ENCODE measurements at regions not wholly inside any gene's neighbourhood (a gene's known extent, or its start where the extent isn't known, plus 50 kb on each side); places are given as distances from the start of the nearest gene placed in this dataset.

DNA sequence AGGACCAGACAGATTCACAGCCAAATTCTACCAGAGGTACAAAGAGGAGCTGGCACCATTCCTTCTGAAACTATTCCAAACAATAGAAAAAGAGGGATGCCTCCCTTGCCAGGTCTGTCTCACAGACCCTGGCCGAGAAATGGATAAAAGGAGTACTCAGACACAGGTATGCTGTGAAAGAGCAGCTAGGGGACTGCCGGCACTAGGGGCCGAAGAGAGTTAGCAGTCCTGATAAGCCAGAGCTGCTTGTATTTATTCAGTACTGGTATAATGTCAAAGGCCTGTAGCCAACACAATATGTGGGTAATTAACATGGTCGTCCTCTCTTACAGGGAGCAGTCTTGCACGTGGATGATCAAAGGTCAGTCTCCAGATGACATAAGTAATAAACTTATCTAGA, 1042.1 kb upstream of the LCORL start:
- Histone ChIP-seq H3K36me3 (ENCODE audit: control insufficient read depth in 1 of 2, insufficient read depth in 2 of 2, low read length in 2 of 2) (no peaks in the 10 kb centered on the region), H3K4me1 (ENCODE audit: control insufficient read depth in 1 of 2, insufficient read depth in 2 of 2, low read length in 2 of 2) (no peaks in the 10 kb centered on the region), H3K9me3 (ENCODE audit: control insufficient read depth in 1 of 2, low read length in 2 of 2) (no peaks in the 10 kb centered on the region), H3K27me3 (ENCODE audit: low read depth, low read length) (no peaks in the 10 kb centered on the region), H3K27ac (ENCODE audit: low read length) (no peak overlapping the region), H3K4me3 (ENCODE audit: low read depth in 1 of 2, low read length in 2 of 2) (no peak overlapping the region)

DNA sequence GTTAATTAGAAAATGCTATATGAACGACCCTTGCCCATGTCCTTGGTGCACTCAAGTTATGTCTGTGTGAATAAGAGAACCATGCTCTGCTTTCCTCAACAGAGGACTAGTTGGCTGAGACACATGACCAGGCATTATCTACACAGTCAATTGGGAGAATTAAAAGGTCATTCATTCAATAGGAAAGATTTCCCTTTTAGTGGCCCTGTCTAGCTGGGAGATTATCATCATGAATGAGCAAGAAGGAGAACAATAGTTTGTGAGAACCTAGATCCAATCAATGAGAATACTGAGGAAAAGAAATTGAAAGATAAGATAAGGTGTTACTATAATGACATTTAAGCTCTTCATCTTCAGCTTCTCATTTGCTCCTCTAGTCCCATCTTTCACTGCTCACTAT, 1033.4 kb upstream of the LCORL start:
- no peak overlapping the region for H3K27ac ChIP-seq (ENCODE audit: low read length)
- H3K4me3 ChIP-seq (ENCODE audit: low read depth in 1 of 2, low read length in 2 of 2) = no peak overlapping the region
- no peaks in the 10 kb centered on the region for H3K9me3 ChIP-seq (ENCODE audit: control insufficient read depth in 1 of 2, low read length in 2 of 2)
- H3K27me3 ChIP-seq (ENCODE audit: low read depth, low read length) = no peaks in the 10 kb centered on the region
- H3K4me1 ChIP-seq (ENCODE audit: control insufficient read depth in 1 of 2, insufficient read depth in 2 of 2, low read length in 2 of 2) = no peaks in the 10 kb centered on the region
- no peaks in the 10 kb centered on the region for H3K36me3 ChIP-seq (ENCODE audit: control insufficient read depth in 1 of 2, insufficient read depth in 2 of 2, low read length in 2 of 2)

DNA sequence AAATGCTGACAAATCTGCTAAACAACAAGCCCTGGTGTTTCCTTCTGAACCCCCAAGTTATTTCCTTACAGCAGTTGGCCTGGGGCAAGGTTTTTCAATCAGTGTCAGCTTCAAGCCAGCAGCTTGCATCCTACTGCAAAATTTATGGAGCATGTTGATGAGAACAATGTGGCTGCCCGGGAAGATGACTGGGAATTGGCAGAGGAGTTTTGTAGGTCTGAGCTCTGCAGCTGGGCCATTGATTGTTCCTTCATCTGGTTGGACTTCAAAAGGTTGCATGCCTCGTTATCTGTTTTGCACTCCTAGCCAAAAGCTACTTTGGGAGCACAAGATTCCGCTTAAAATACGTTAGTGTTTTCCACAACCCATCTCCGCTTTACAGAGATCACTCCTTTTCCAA, 1030.3 kb upstream of the LCORL start:
- Histone ChIP-seq H3K27ac (ENCODE audit: low read length) (no peak overlapping the region), H3K9me3 (ENCODE audit: control insufficient read depth in 1 of 2, low read length in 2 of 2) (no peaks in the 10 kb centered on the region), H3K36me3 (ENCODE audit: control insufficient read depth in 1 of 2, insufficient read depth in 2 of 2, low read length in 2 of 2) (no peaks in the 10 kb centered on the region), H3K4me3 (ENCODE audit: low read depth in 1 of 2, low read length in 2 of 2) (no peak overlapping the region), H3K4me1 (ENCODE audit: control insufficient read depth in 1 of 2, insufficient read depth in 2 of 2, low read length in 2 of 2) (no peaks in the 10 kb centered on the region), H3K27me3 (ENCODE audit: low read depth, low read length) (no peaks in the 10 kb centered on the region)

DNA sequence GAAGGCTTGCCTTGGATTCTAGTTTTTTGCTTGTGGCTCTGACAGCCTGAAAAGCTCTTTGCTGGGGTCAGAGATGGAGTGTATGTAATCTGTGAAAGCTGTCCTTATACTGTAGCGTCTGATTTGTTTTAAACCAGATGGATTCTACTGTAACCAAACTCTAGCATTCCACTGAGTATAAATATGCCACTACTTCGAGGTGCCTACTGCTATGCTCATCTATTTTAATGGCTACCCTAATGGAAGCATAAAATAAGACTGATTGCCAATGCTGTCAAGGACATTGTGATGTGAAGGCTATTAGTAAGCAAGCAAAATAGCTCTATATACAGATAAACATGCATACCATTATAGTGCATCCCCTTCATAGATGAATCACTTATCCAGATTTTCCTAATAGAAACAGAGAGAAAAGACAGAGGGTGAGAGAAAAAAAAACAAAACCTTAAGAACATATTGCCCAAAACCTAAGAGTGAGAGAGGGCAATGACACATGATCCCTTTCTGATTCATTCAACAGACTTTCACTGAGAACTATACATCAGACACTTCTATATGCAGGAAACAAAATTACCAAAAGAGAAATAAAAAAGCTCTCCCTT, 1025.8 kb upstream of the LCORL start:
- Histone ChIP-seq H3K27ac (ENCODE audit: low read length) (no peak overlapping the region), H3K4me1 (ENCODE audit: control insufficient read depth in 1 of 2, insufficient read depth in 2 of 2, low read length in 2 of 2) (no peaks in the 10 kb centered on the region), H3K4me3 (ENCODE audit: low read depth in 1 of 2, low read length in 2 of 2) (no peak overlapping the region), H3K36me3 (ENCODE audit: control insufficient read depth in 1 of 2, insufficient read depth in 2 of 2, low read length in 2 of 2) (no peaks in the 10 kb centered on the region), H3K27me3 (ENCODE audit: low read depth, low read length) (no peaks in the 10 kb centered on the region), H3K9me3 (ENCODE audit: control insufficient read depth in 1 of 2, low read length in 2 of 2) (no peaks in the 10 kb centered on the region)

DNA sequence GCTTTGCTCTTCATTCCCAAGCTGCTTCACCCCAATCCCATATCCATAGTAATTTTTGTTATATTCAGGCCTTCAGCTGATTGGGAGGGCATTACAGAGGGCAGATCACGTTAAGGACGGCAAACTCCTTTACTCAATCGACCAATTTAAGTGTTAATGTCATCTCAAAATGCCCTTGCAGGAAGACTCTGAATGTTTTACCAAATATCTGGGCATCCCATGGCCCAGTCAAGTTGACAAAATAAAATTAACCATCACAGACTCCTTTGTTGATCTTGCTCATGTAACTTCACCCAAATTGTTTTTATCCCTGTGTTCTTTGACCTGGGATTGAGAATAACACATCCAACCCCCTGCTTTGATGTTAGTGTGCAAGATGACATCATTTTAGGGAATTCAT, 1018.3 kb upstream of the LCORL start:
- H3K4me3 ChIP-seq (ENCODE audit: low read depth in 1 of 2, low read length in 2 of 2) = no peak overlapping the region
- no peaks in the 10 kb centered on the region for H3K36me3 ChIP-seq (ENCODE audit: control insufficient read depth in 1 of 2, insufficient read depth in 2 of 2, low read length in 2 of 2)
- no peaks in the 10 kb centered on the region for H3K9me3 ChIP-seq (ENCODE audit: control insufficient read depth in 1 of 2, low read length in 2 of 2)
- H3K4me1 ChIP-seq (ENCODE audit: control insufficient read depth in 1 of 2, insufficient read depth in 2 of 2, low read length in 2 of 2) = no peaks in the 10 kb centered on the region
- no peaks in the 10 kb centered on the region for H3K27me3 ChIP-seq (ENCODE audit: low read depth, low read length)
- no peak overlapping the region for H3K27ac ChIP-seq (ENCODE audit: low read length)

DNA sequence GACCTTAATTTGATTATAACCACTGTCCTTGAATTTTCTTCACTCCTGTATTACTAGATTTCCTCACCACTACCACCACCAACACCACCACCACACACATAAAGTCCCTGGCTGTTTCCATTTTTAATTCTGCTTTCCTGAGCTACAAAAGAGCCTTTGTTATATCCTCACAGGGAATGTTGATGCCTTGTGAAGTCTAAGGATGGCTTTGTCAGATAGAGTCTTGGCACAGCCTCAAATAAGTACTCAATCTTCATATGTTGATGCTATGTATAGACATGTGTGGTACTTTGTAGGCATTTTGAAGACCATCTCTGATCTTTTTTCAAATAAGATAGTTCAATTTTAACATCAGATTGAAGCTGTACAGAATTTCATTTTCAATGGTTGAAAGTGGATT, 1016.7 kb upstream of the LCORL start:
- Histone ChIP-seq H3K36me3 (ENCODE audit: control insufficient read depth in 1 of 2, insufficient read depth in 2 of 2, low read length in 2 of 2) (no peaks in the 10 kb centered on the region), H3K27me3 (ENCODE audit: low read depth, low read length) (no peaks in the 10 kb centered on the region), H3K27ac (ENCODE audit: low read length) (no peak overlapping the region), H3K4me3 (ENCODE audit: low read depth in 1 of 2, low read length in 2 of 2) (no peak overlapping the region), H3K9me3 (ENCODE audit: control insufficient read depth in 1 of 2, low read length in 2 of 2) (no peaks in the 10 kb centered on the region), H3K4me1 (ENCODE audit: control insufficient read depth in 1 of 2, insufficient read depth in 2 of 2, low read length in 2 of 2) (no peaks in the 10 kb centered on the region)

DNA sequence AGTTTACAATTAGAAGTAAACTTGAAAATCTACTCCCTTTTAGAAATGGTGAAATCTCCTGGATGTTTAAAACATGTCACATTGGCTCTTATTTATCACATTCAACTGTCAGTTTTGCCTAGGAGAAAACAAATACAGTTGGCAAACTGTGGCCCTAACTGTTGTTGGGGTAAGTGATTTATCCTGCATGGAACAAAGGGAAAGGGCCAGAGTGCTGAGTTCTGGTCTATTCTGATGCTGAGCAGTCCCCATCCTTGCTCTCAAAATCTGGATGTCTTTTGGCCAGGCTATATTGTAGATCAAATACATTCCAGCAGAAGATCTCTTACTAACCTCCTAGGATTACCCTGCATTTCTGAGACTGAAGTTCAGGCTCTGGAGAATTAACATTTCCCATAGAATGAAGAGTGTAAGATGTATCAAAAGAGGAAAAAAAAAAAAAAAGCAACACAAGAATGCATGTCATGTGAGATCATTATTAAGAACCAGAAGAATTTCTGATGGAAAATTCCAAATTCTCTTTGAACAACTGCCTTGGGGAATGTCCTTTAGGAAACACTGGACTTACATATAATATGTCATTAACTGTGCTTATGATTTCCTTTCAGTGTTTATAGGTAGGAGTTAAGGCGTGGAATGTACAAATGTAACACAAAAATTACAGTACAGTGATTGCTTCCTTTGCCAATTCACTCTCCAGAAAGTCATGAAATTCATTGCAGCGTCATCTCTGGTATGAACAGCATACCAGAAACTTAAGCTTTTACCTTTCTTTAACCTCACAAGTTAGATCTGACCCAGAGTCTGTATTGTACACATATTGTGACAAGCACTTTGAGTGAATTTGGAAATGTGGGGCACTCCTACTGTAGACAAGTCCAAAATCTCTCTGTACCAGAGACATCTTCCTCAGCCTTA, 1012.5 kb upstream of the LCORL start:
- H3K9me3 ChIP-seq (ENCODE audit: control insufficient read depth in 1 of 2, low read length in 2 of 2) = no peaks in the 10 kb centered on the region
- no peak overlapping the region for H3K4me3 ChIP-seq (ENCODE audit: low read depth in 1 of 2, low read length in 2 of 2)
- H3K36me3 ChIP-seq (ENCODE audit: control insufficient read depth in 1 of 2, insufficient read depth in 2 of 2, low read length in 2 of 2) = no peaks in the 10 kb centered on the region
- H3K4me1 ChIP-seq (ENCODE audit: control insufficient read depth in 1 of 2, insufficient read depth in 2 of 2, low read length in 2 of 2) = no peaks in the 10 kb centered on the region
- no peak overlapping the region for H3K27ac ChIP-seq (ENCODE audit: low read length)
- no peaks in the 10 kb centered on the region for H3K27me3 ChIP-seq (ENCODE audit: low read depth, low read length)

- no peaks in the 10 kb centered on the region for H3K36me3 ChIP-seq (ENCODE audit: control insufficient read depth in 1 of 2, insufficient read depth in 2 of 2, low read length in 2 of 2)
- no peak overlapping the region for H3K27ac ChIP-seq (ENCODE audit: low read length)
- H3K9me3 ChIP-seq (ENCODE audit: control insufficient read depth in 1 of 2, low read length in 2 of 2) = no peaks in the 10 kb centered on the region
- no peaks in the 10 kb centered on the region for H3K4me1 ChIP-seq (ENCODE audit: control insufficient read depth in 1 of 2, insufficient read depth in 2 of 2, low read length in 2 of 2)
- H3K4me3 ChIP-seq (ENCODE audit: low read depth in 1 of 2, low read length in 2 of 2) = no peak overlapping the region
- no peaks in the 10 kb centered on the region for H3K27me3 ChIP-seq (ENCODE audit: low read depth, low read length)
Measured at GRCh38 chr4:19030536-19030935, 1009.0 kb upstream of the LCORL start.

DNA sequence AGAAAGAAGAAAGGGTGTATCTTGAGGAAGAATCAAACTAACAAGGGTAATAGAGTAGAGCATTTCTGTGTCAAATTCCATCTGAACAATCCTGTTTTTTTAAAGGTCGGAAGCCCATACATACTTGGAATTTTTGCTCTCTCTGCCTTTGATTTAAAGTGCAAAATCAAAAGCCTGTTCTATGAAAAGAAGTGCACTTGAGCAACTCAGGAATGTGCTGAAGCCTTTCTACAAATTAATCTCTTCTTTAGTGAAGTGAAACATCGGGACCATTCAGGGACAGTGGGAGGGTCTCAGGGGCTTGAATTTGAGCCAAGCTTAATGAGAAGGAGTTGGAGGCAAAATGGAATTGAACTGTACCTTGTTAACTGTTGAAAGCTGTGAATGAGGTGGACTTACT, 1008.5 kb upstream of the LCORL start:
- Histone ChIP-seq H3K36me3 (ENCODE audit: control insufficient read depth in 1 of 2, insufficient read depth in 2 of 2, low read length in 2 of 2) (no peaks in the 10 kb centered on the region), H3K4me3 (ENCODE audit: low read depth in 1 of 2, low read length in 2 of 2) (no peak overlapping the region), H3K27ac (ENCODE audit: low read length) (no peak overlapping the region), H3K9me3 (ENCODE audit: control insufficient read depth in 1 of 2, low read length in 2 of 2) (no peaks in the 10 kb centered on the region), H3K27me3 (ENCODE audit: low read depth, low read length) (no peaks in the 10 kb centered on the region), H3K4me1 (ENCODE audit: control insufficient read depth in 1 of 2, insufficient read depth in 2 of 2, low read length in 2 of 2) (no peaks in the 10 kb centered on the region)

GRCh38 chr4:19026281-19026680, 1004.7 kb upstream of the LCORL start:
- H3K36me3 ChIP-seq (ENCODE audit: control insufficient read depth in 1 of 2, insufficient read depth in 2 of 2, low read length in 2 of 2) = no peaks in the 10 kb centered on the region
- no peaks in the 10 kb centered on the region for H3K27me3 ChIP-seq (ENCODE audit: low read depth, low read length)
- H3K4me3 ChIP-seq (ENCODE audit: low read depth in 1 of 2, low read length in 2 of 2) = no peak overlapping the region
- no peaks in the 10 kb centered on the region for H3K9me3 ChIP-seq (ENCODE audit: control insufficient read depth in 1 of 2, low read length in 2 of 2)
- no peaks in the 10 kb centered on the region for H3K4me1 ChIP-seq (ENCODE audit: control insufficient read depth in 1 of 2, insufficient read depth in 2 of 2, low read length in 2 of 2)
- H3K27ac ChIP-seq (ENCODE audit: low read length) = no peak overlapping the region

DNA sequence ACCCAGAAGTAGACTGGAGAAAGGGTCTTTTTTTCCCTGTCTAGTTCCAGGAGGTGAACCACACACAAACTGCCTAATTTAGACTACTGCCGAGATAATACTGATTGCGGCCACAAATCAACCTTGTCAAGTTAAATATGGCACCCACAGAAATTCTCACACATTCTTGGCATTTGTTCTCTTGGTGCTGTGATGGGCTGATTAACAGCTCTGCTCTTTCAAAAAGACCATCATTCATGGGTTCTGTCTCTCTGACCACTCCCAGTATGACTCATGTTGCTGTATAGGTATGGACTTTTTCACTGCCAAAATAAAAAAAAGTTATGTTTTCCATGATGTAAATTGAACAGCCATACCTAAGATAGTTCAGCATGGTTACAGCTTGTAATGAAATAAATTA, 1003.5 kb upstream of the LCORL start:
- Histone ChIP-seq H3K4me3 (ENCODE audit: low read depth in 1 of 2, low read length in 2 of 2) (no peak overlapping the region), H3K9me3 (ENCODE audit: control insufficient read depth in 1 of 2, low read length in 2 of 2) (no peaks in the 10 kb centered on the region), H3K27me3 (ENCODE audit: low read depth, low read length) (no peaks in the 10 kb centered on the region), H3K27ac (ENCODE audit: low read length) (no peak overlapping the region), H3K4me1 (ENCODE audit: control insufficient read depth in 1 of 2, insufficient read depth in 2 of 2, low read length in 2 of 2) (no peaks in the 10 kb centered on the region), H3K36me3 (ENCODE audit: control insufficient read depth in 1 of 2, insufficient read depth in 2 of 2, low read length in 2 of 2) (no peaks in the 10 kb centered on the region)

- Histone ChIP-seq H3K36me3 (ENCODE audit: control insufficient read depth in 1 of 2, insufficient read depth in 2 of 2, low read length in 2 of 2) (no peaks in the 10 kb centered on the region), H3K4me3 (ENCODE audit: low read depth in 1 of 2, low read length in 2 of 2) (no peak overlapping the region), H3K27ac (ENCODE audit: low read length) (no peak overlapping the region), H3K27me3 (ENCODE audit: low read depth, low read length) (no peaks in the 10 kb centered on the region), H3K9me3 (ENCODE audit: control insufficient read depth in 1 of 2, low read length in 2 of 2) (no peaks in the 10 kb centered on the region), H3K4me1 (ENCODE audit: control insufficient read depth in 1 of 2, insufficient read depth in 2 of 2, low read length in 2 of 2) (no peaks in the 10 kb centered on the region)
Measured at GRCh38 chr4:19024047-19024446, 1002.5 kb upstream of the LCORL start.

Measured in muscle layer of duodenum (tissue), 2 donors.